Liver (tissue), 8 donors: ENCODE measurements at regions not wholly inside any gene's neighbourhood (a gene's known extent, or its start where the extent isn't known, plus 50 kb on each side); places are given as distances from the start of the nearest gene placed in this dataset.

Source experiments
- DNase-seq: peaks from one replicate; pipeline ENCODE4 v3.0.0-alpha.2; 2017; ENCODE audit warnings: low spot score
- H3K27ac ChIP-seq, 2 donors: one replicate each; pipeline ENCODE4 v1.7.0; 2013; ENCODE audit warnings: inconsistent platforms in 2 of 2, low read length in 2 of 2, control low read depth in 1 of 2, low read depth in 1 of 2, mild to moderate bottlenecking in 1 of 2
- H3K27me3 ChIP-seq, 4 donors: one replicate each; pipeline versions ENCODE4 v1.6.1 to v1.7.0; 2013; ENCODE audit warnings: low read length in 3 of 4, inconsistent platforms in 1 of 4, mild to moderate bottlenecking in 1 of 4, moderate library complexity in 1 of 4; ENCODE audit not compliant: control insufficient read depth in 4 of 4, insufficient read depth in 4 of 4
- H3K36me3 ChIP-seq, 4 donors: one replicate each; pipeline versions ENCODE4 v1.6.1 to v1.7.0; 2013; ENCODE audit warnings: low read length in 3 of 4, mild to moderate bottlenecking in 3 of 4, low read depth in 1 of 4, moderate library complexity in 1 of 4; ENCODE audit not compliant: control insufficient read depth in 4 of 4, insufficient read depth in 3 of 4
- H3K4me1 ChIP-seq, 4 donors: one replicate each; pipeline versions ENCODE4 v1.6.1 to v1.7.0; 2013; ENCODE audit warnings: low read length in 3 of 4, mild to moderate bottlenecking in 3 of 4, moderate library complexity in 1 of 4; ENCODE audit not compliant: control insufficient read depth in 4 of 4, insufficient read depth in 4 of 4
- H3K4me3 ChIP-seq, 3 donors: one replicate each; pipeline versions ENCODE4 v1.6.1 to v1.7.0; 2013; ENCODE audit warnings: low read length in 3 of 3, control low read depth in 1 of 3, low read depth in 1 of 3, mild to moderate bottlenecking in 1 of 3
- H3K9ac ChIP-seq, 2 donors: one replicate each; pipeline ENCODE4 v1.7.0; 2013; ENCODE audit warnings: low read length in 2 of 2, mild to moderate bottlenecking in 2 of 2, moderate library complexity in 2 of 2, control low read depth in 1 of 2, low read depth in 1 of 2
- H3K9me3 ChIP-seq, 4 donors: one replicate each; pipeline versions ENCODE4 v1.6.1 to v1.7.0; 2013; ENCODE audit warnings: low read length in 3 of 4; ENCODE audit not compliant: control insufficient read depth in 4 of 4
- EGR1 ChIP-seq, 2 donors: IDR thresholded peaks; 2 replicates each; pipeline ENCODE4 v1.6.1; 2016 to 2018; ENCODE audit warnings: antibody characterized with exemption in 2 of 2, low read depth in 2 of 2
- FOXA1 ChIP-seq: IDR thresholded peaks from 2 replicates; pipeline ENCODE4 v1.6.1; 2016; ENCODE audit warnings: antibody characterized with exemption
- FOXA2 ChIP-seq: IDR thresholded peaks from 2 replicates; pipeline ENCODE4 v1.6.1; 2016; ENCODE audit warnings: antibody characterized with exemption
- GABPA ChIP-seq, 2 donors: IDR thresholded peaks in 1 of 2; conservative IDR thresholded peaks in 1 of 2; 2 replicates each; pipeline ENCODE4 v1.6.1; 2016; ENCODE audit warnings: antibody characterized with exemption in 2 of 2, mild to moderate bottlenecking in 1 of 2, moderate library complexity in 1 of 2
- HNF4A ChIP-seq, 2 donors: conservative IDR thresholded peaks; 2 replicates each; pipeline ENCODE4 v1.6.1; 2016; ENCODE audit warnings: antibody characterized with exemption in 2 of 2, mild to moderate bottlenecking in 2 of 2
- HNF4G ChIP-seq: IDR thresholded peaks from 2 replicates; pipeline ENCODE4 v1.6.1; 2016; ENCODE audit warnings: antibody characterized with exemption
- JUND ChIP-seq, 2 donors: IDR thresholded peaks; 2 replicates each; pipeline ENCODE4 v1.6.1; 2016; ENCODE audit warnings: antibody characterized with exemption in 2 of 2
- NR2F2 ChIP-seq: IDR thresholded peaks from 2 replicates; pipeline ENCODE4 v1.6.1; 2016; ENCODE audit warnings: antibody characterized with exemption
- RAD21 ChIP-seq, 2 donors: IDR thresholded peaks; 2 replicates each; pipeline ENCODE4 v1.6.1; 2016; ENCODE audit warnings: antibody characterized with exemption in 2 of 2, mild to moderate bottlenecking in 2 of 2
- RXRA ChIP-seq, 2 donors: IDR thresholded peaks; 2 replicates each; pipeline ENCODE4 v1.6.1; 2017 to 2018; ENCODE audit warnings: antibody characterized with exemption in 2 of 2, mild to moderate bottlenecking in 1 of 2
- SP1 ChIP-seq: IDR thresholded peaks from 2 replicates; pipeline ENCODE4 v1.6.1; 2018; ENCODE audit warnings: antibody characterized with exemption, mild to moderate bottlenecking
- TAF1 ChIP-seq: conservative IDR thresholded peaks from 2 replicates; pipeline ENCODE4 v1.6.1; 2016; ENCODE audit warnings: antibody characterized with exemption, mild to moderate bottlenecking
- YY1 ChIP-seq: IDR thresholded peaks from 2 replicates; pipeline ENCODE4 v1.6.1; 2016; ENCODE audit warnings: antibody characterized with exemption, mild to moderate bottlenecking
- WGBS: extraction: QIAGEN DNeasy Blood & Tissue Kit; methylation state at CpG from one replicate; pipeline ENCODE4 v1.1.7; 2013; 5-methylcytosine and 5-hydroxymethylcytosine counted together
- TF ChIP-seq, protein P1 (sequence below): fragments of 150-350 bp; IDR thresholded peaks from 2 replicates; pipeline ENCODE4 v1.5.1; 2017; ENCODE audit warnings: improper control_type of control experiment, low read depth, low read length; ENCODE audit not compliant: missing input control
- TF ChIP-seq, protein P2 (sequence below): IDR thresholded peaks from 2 replicates; pipeline ENCODE4 v1.6.1; 2016; ENCODE audit warnings: antibody characterized with exemption
- TF ChIP-seq, protein P3 (sequence below): IDR thresholded peaks from 2 replicates; pipeline ENCODE4 v1.6.1; 2016; ENCODE audit warnings: antibody characterized with exemption, mild to moderate bottlenecking
- TF ChIP-seq, protein P4 (sequence below): IDR thresholded peaks from 2 replicates; pipeline ENCODE4 v1.6.1; 2016; ENCODE audit warnings: antibody characterized with exemption
- TF ChIP-seq, protein P5 (sequence below): IDR thresholded peaks from 2 replicates; pipeline ENCODE4 v1.6.1; 2016; ENCODE audit warnings: antibody characterized with exemption
- donor health status: healthy.
- donor health status: healthy.
- donor health status: healthy.
- donor health status: healthy.
- donor health status: healthy.

DNA sequence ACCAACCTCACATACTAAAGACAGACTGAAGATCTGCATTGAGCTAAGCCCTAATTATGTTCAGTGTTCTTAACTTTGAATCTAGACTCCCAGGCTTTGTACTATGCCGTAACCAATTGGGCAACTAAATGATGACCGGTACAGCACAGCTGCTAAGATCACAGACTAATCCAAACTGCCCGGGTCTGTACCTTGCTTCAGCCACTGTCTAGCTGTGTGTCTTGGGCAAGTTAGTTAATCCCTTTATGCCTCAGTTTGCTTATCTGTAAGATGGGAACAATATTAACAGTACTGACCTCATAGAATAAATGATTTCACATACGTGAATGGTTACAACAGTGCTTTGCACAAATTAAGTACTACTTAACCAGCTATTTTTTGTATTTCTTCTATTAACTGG, 205.8 kb upstream of the NFE2L3 start:
- no peak for DNase-seq
- Histone ChIP-seq H3K9ac (no peak overlapping the region), H3K9me3 (no peaks in the 10 kb centered on the region), H3K4me1 (peaks cover 4 to 12% (median 9%) of the 10 kb centered on the region in 4 donors), H3K27ac (no peak overlapping the region), H3K27me3 (no peaks in the 10 kb centered on the region), H3K36me3 (no peaks in the 10 kb centered on the region), H3K4me3 (no peak overlapping the region)
- WGBS: 83% methylated on average over 4 of the region's 4 CpGs
- no peak for TF ChIP-seq NR2F2
- no peak for TF ChIP-seq GABPA (IDR thresholded peaks at IDR 0.05 in 1 of 2, conservative IDR thresholded peaks at IDR 0.05 in 1 of 2)
- no peak for TF ChIP-seq FOXA1
- TF ChIP-seq, protein P1, sequence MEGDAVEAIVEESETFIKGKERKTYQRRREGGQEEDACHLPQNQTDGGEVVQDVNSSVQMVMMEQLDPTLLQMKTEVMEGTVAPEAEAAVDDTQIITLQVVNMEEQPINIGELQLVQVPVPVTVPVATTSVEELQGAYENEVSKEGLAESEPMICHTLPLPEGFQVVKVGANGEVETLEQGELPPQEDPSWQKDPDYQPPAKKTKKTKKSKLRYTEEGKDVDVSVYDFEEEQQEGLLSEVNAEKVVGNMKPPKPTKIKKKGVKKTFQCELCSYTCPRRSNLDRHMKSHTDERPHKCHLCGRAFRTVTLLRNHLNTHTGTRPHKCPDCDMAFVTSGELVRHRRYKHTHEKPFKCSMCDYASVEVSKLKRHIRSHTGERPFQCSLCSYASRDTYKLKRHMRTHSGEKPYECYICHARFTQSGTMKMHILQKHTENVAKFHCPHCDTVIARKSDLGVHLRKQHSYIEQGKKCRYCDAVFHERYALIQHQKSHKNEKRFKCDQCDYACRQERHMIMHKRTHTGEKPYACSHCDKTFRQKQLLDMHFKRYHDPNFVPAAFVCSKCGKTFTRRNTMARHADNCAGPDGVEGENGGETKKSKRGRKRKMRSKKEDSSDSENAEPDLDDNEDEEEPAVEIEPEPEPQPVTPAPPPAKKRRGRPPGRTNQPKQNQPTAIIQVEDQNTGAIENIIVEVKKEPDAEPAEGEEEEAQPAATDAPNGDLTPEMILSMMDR: no peak
- TF ChIP-seq, protein P2, sequence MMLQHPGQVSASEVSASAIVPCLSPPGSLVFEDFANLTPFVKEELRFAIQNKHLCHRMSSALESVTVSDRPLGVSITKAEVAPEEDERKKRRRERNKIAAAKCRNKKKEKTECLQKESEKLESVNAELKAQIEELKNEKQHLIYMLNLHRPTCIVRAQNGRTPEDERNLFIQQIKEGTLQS: no peak
- no peak for TF ChIP-seq YY1
- no peak for TF ChIP-seq TAF1
- TF ChIP-seq RAD21 (IDR thresholded peaks at IDR 0.05): no peak
- TF ChIP-seq EGR1 (IDR thresholded peaks at IDR 0.05; ENCODE audit: low read depth in 2 of 2): no peak
- TF ChIP-seq FOXA2: no peak
- no peak for TF ChIP-seq JUND (IDR thresholded peaks at IDR 0.05)
- TF ChIP-seq, protein P3, sequence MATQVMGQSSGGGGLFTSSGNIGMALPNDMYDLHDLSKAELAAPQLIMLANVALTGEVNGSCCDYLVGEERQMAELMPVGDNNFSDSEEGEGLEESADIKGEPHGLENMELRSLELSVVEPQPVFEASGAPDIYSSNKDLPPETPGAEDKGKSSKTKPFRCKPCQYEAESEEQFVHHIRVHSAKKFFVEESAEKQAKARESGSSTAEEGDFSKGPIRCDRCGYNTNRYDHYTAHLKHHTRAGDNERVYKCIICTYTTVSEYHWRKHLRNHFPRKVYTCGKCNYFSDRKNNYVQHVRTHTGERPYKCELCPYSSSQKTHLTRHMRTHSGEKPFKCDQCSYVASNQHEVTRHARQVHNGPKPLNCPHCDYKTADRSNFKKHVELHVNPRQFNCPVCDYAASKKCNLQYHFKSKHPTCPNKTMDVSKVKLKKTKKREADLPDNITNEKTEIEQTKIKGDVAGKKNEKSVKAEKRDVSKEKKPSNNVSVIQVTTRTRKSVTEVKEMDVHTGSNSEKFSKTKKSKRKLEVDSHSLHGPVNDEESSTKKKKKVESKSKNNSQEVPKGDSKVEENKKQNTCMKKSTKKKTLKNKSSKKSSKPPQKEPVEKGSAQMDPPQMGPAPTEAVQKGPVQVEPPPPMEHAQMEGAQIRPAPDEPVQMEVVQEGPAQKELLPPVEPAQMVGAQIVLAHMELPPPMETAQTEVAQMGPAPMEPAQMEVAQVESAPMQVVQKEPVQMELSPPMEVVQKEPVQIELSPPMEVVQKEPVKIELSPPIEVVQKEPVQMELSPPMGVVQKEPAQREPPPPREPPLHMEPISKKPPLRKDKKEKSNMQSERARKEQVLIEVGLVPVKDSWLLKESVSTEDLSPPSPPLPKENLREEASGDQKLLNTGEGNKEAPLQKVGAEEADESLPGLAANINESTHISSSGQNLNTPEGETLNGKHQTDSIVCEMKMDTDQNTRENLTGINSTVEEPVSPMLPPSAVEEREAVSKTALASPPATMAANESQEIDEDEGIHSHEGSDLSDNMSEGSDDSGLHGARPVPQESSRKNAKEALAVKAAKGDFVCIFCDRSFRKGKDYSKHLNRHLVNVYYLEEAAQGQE: no peak
- TF ChIP-seq, protein P4, sequence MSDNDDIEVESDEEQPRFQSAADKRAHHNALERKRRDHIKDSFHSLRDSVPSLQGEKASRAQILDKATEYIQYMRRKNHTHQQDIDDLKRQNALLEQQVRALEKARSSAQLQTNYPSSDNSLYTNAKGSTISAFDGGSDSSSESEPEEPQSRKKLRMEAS: no peak
- no peak for TF ChIP-seq SP1
- TF ChIP-seq, protein P5, sequence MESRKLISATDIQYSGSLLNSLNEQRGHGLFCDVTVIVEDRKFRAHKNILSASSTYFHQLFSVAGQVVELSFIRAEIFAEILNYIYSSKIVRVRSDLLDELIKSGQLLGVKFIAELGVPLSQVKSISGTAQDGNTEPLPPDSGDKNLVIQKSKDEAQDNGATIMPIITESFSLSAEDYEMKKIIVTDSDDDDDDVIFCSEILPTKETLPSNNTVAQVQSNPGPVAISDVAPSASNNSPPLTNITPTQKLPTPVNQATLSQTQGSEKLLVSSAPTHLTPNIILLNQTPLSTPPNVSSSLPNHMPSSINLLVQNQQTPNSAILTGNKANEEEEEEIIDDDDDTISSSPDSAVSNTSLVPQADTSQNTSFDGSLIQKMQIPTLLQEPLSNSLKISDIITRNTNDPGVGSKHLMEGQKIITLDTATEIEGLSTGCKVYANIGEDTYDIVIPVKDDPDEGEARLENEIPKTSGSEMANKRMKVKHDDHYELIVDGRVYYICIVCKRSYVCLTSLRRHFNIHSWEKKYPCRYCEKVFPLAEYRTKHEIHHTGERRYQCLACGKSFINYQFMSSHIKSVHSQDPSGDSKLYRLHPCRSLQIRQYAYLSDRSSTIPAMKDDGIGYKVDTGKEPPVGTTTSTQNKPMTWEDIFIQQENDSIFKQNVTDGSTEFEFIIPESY: no peak
- no peak for TF ChIP-seq RXRA (IDR thresholded peaks at IDR 0.05)
- no peak for TF ChIP-seq HNF4G
- no peak for TF ChIP-seq HNF4A (conservative IDR thresholded peaks at IDR 0.05)
